OCI-LY7 (cell line): ENCODE measurements at regions not wholly inside any gene's neighbourhood (a gene's known extent, or its start where the extent isn't known, plus 50 kb on each side); places are given as distances from the start of the nearest gene placed in this dataset.

Source experiments
- CTCF ChIP-seq: fragments of 200-600 bp; sonication (generic); conservative IDR thresholded peaks from 2 replicates; pipeline ENCODE4 v1.5.1; 2014; ENCODE audit warnings: mild to moderate bottlenecking, antibody characterized with exemption, low read length, moderate library complexity, mixed read lengths
- EZH2phosphoT487 ChIP-seq: fragments of 200-600 bp; sonication (generic); IDR thresholded peaks from 2 replicates; pipeline ENCODE4 v1.6.1; 2018; ENCODE audit warnings: low read depth, borderline replicate concordance, mild to moderate bottlenecking, mixed run types, antibody characterized with exemption, low read length, moderate library complexity, mixed read lengths

GRCh38 chr11:116598556-116598955 lies 174.2 kb downstream of the BUD13 start:
- TF ChIP-seq CTCF = no peak
- TF ChIP-seq EZH2phosphoT487 = no peak
